C4-2B (cell line): ENCODE measurements at regions not wholly inside any gene's neighbourhood (a gene's known extent, or its start where the extent isn't known, plus 50 kb on each side); places are given as distances from the start of the nearest gene placed in this dataset.

Experiments
- CTCF ChIP-seq: fragments of 450-650 bp; conservative IDR thresholded peaks from 2 replicates; pipeline ENCODE4 v1.5.1; 2017; ENCODE audit warnings: mild to moderate bottlenecking
- ZFX ChIP-seq: fragments of 450-650 bp; IDR thresholded peaks from 2 replicates; pipeline ENCODE4 v1.6.1; 2017

GRCh38 chr3:18937574-18937973 is 210.7 kb upstream of the KCNH8 start:
- TF ChIP-seq CTCF = no peak
- no peak for TF ChIP-seq ZFX
